ENCODE measurements at regions not wholly inside any gene's neighbourhood (a gene's known extent, or its start where the extent isn't known, plus 50 kb on each side); places are given as distances from the start of the nearest gene placed in this dataset.

DNA sequence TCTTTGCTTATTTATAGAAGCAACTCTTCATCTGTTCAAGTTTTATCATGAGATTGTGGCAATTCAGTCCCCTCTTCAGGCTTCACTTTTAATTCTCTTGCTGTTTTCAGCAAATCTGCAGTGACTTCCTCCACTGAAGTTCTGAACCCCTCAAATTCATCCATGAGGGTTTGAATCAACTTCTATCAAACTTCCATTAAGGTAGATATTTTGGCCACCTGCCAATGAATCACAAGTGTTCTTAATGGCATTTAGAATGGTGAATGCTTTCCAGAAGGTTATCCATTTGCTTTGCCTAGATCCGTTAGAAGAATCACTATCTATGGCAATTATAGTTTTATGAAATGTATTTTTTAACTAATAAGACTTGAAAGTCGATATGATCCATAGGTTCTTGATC lies 946.7 kb upstream of the B3GALT2 start:
- no peak overlapping the region for H3K4me3 ChIP-seq (replicated peaks; ENCODE audit: insufficient read depth, low read length)
- H3K27ac ChIP-seq (replicated peaks) = no peak overlapping the region
- no peaks in the 10 kb centered on the region for H3K27me3 ChIP-seq (ENCODE audit: insufficient read depth, poor library complexity, severe bottlenecking)
- no peak for DNase-seq (ENCODE audit: low read depth in 1 of 2, low spot score in 1 of 2)
- TF ChIP-seq CTCF (IDR thresholded peaks at IDR 0.05; ENCODE audit: insufficient read depth, low read length) (no peak), GABPA (IDR thresholded peaks at IDR 0.05; ENCODE audit: low read depth) (no peak), POLR2AphosphoS5 (IDR thresholded peaks at IDR 0.05; ENCODE audit: low read depth) (no peak), SPI1 (IDR thresholded peaks at IDR 0.05; ENCODE audit: borderline replicate concordance, low read depth) (no peak)
- TF ChIP-seq, protein P1, sequence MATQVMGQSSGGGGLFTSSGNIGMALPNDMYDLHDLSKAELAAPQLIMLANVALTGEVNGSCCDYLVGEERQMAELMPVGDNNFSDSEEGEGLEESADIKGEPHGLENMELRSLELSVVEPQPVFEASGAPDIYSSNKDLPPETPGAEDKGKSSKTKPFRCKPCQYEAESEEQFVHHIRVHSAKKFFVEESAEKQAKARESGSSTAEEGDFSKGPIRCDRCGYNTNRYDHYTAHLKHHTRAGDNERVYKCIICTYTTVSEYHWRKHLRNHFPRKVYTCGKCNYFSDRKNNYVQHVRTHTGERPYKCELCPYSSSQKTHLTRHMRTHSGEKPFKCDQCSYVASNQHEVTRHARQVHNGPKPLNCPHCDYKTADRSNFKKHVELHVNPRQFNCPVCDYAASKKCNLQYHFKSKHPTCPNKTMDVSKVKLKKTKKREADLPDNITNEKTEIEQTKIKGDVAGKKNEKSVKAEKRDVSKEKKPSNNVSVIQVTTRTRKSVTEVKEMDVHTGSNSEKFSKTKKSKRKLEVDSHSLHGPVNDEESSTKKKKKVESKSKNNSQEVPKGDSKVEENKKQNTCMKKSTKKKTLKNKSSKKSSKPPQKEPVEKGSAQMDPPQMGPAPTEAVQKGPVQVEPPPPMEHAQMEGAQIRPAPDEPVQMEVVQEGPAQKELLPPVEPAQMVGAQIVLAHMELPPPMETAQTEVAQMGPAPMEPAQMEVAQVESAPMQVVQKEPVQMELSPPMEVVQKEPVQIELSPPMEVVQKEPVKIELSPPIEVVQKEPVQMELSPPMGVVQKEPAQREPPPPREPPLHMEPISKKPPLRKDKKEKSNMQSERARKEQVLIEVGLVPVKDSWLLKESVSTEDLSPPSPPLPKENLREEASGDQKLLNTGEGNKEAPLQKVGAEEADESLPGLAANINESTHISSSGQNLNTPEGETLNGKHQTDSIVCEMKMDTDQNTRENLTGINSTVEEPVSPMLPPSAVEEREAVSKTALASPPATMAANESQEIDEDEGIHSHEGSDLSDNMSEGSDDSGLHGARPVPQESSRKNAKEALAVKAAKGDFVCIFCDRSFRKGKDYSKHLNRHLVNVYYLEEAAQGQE (IDR thresholded peaks at IDR 0.05; ENCODE audit: insufficient replicate concordance, low read depth) = no peak

- Histone ChIP-seq H3K4me3 (replicated peaks; ENCODE audit: insufficient read depth, low read length) (no peak overlapping the region), H3K27ac (replicated peaks) (no peak overlapping the region), H3K27me3 (ENCODE audit: insufficient read depth, poor library complexity, severe bottlenecking) (no peaks in the 10 kb centered on the region)
- TF ChIP-seq, protein P1 (IDR thresholded peaks at IDR 0.05; ENCODE audit: insufficient replicate concordance, low read depth) = no peak
- no peak for TF ChIP-seq POLR2AphosphoS5 (IDR thresholded peaks at IDR 0.05; ENCODE audit: low read depth)
- no peak for TF ChIP-seq GABPA (IDR thresholded peaks at IDR 0.05; ENCODE audit: low read depth)
- TF ChIP-seq CTCF (IDR thresholded peaks at IDR 0.05; ENCODE audit: insufficient read depth, low read length) = no peak
- TF ChIP-seq SPI1 (IDR thresholded peaks at IDR 0.05; ENCODE audit: borderline replicate concordance, low read depth) = no peak
- DNase-seq (ENCODE audit: low read depth in 1 of 2, low spot score in 1 of 2) = no peak
Observed at GRCh38 chr1:194118086-194118485, 931.7 kb upstream of the B3GALT2 start.

GRCh38 chr1:194117582-194117981 lies 931.2 kb upstream of the B3GALT2 start:
- Histone ChIP-seq H3K4me3 (replicated peaks; ENCODE audit: insufficient read depth, low read length) (no peak overlapping the region), H3K27me3 (ENCODE audit: insufficient read depth, poor library complexity, severe bottlenecking) (no peaks in the 10 kb centered on the region), H3K27ac (replicated peaks) (no peak overlapping the region)
- TF ChIP-seq, protein P1 (IDR thresholded peaks at IDR 0.05; ENCODE audit: insufficient replicate concordance, low read depth) = no peak
- TF ChIP-seq GABPA (IDR thresholded peaks at IDR 0.05; ENCODE audit: low read depth) (no peak), POLR2AphosphoS5 (IDR thresholded peaks at IDR 0.05; ENCODE audit: low read depth) (no peak), SPI1 (IDR thresholded peaks at IDR 0.05; ENCODE audit: borderline replicate concordance, low read depth) (no peak), CTCF (IDR thresholded peaks at IDR 0.05; ENCODE audit: insufficient read depth, low read length) (no peak)
- DNase-seq (ENCODE audit: low read depth in 1 of 2, low spot score in 1 of 2) = no peak

All from HL-60 (cell line).